GM19372 (cell line): ENCODE measurements at regions not wholly inside any gene's neighbourhood (a gene's known extent, or its start where the extent isn't known, plus 50 kb on each side); places are given as distances from the start of the nearest gene placed in this dataset.

Experiments used
- ATAC-seq: cut with Tn5 transposase; IDR thresholded peaks from one replicate; pipeline ENCODE4 v1.9.1; 2021; ENCODE audit warnings: mild to moderate bottlenecking, low read depth, moderate library complexity; ENCODE audit not compliant: unreplicated experiment

DNA sequence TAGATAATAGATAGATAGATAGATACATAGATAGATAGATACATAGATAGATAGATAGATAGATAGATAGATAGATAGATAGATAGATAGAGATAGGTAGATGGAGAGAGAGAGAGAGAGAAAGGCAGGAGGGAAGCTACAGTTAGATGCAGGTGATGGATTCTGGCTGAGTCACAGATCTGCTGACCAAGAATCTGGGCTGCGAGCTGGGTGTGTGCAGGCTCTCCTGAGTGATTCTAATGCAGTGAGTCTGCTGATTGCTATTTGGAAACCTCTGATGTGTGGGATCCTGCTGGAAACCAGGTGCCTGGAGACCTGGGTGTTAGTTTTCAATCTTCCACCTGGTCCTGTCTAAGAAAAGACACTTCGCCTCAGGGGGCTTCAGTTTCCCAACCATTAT lies 1441.8 kb downstream of the TBC1D22A start:
- no peak for ATAC-seq

DNA sequence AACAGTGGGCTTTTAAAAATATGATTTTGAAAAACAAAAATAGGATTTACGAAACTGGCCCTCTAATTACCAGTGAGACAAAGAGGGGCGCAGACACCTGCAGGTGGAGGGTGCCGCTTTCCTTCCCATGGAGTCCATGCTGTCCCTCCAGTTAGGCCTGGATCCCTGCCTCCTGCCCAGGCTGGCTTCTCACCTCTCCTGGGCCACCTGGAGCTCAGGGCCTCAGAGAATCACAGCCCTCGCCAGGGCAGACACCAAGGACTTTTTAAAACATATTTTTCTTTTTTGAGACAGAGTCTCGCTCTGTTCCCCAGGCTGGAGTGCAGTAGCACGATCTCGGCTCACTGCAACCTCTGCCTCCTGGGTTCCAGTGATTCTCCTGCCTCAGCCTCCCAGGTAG lies 1437.2 kb downstream of the TBC1D22A start:
- ATAC-seq = no peak

DNA sequence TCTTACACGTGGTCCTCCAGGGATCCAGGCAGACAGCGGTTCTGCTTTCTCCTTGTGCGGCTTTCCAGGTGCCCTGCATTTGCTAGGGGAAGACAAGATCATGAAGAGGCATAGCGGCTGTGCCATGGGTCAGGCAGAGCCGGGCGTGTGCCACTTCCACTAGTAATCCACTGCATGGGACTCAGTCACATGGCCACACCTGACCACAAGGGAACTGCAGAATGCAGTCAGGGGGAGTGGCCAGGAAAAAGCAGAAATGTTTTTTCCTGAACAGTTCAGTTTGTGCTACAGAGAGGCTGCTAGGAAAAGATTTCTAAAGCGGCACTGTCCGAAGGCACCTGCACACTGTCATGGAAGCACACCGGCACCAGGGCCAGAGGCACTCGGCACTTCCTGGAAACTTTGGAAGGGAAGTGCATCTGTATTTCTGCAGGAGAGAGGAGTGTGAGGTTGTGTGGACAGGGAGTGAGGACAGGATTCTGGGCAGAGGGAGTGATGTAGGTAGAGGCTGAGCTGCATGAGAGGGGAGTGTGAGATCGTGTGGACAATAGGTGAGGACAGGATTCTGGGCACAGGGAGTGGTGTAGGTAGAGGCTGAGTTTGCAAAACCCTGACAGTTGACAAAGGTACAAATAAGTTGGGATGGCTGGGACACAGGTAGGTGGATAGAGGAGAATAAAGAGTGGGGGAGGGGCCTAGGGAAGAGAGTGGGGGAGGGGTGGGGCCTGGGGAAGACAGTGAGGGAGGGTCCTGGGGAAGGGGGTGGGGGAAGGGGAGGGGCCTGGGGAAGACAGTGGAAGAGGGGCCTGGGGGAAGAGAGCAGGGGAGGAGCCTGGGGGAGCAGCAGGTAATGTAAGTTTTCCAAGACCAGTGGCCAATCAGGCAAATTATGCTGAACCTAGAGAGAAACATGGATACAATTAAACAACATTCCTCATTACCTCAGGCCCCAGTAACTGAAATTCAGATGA lies 1436.3 kb downstream of the TBC1D22A start:
- no peak for ATAC-seq

DNA sequence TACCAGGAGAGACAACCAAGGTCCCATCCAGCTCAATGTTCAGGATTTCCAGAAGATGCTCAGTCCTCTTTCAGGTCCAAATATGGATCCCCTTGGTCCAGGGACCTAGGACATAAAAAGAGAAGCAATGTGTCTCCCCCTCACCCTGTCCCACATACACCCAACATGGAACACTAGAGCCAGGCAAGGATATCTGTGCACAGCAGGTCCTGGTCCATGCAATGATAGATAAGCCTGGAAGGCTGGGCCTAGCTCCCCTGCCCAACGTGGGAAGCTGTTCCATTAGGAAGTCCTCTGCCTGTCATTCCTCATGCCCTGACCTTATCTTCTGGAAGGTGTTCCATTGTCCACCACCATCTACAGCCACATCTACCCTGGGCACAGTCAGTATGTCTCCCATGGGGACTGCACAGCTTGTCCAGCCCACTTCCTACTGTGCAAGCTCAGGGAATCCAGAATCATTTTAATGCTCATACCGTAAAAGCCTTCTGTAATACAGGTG lies 1434.8 kb downstream of the TBC1D22A start:
- ATAC-seq = no peak

DNA sequence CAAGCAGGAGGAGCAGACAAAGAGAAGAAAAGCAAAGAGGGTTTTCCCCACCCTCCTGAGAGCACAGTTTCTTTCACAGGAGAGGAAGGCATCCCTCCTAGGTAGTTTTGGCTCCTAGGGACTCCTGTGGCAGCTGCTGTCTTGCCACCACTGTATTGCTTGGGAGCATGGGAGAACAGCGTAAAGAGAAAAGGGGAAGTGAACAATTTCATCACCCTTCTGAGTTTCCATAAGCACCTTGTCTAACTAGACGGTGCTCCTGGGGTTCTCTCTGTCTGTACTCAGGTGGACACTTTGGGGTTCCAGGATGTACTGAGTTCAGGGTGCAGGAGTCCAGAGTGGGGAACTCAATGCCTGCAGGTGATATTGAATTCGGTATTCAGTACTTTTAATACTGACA lies 1430.5 kb downstream of the TBC1D22A start:
- ATAC-seq = no peak

DNA sequence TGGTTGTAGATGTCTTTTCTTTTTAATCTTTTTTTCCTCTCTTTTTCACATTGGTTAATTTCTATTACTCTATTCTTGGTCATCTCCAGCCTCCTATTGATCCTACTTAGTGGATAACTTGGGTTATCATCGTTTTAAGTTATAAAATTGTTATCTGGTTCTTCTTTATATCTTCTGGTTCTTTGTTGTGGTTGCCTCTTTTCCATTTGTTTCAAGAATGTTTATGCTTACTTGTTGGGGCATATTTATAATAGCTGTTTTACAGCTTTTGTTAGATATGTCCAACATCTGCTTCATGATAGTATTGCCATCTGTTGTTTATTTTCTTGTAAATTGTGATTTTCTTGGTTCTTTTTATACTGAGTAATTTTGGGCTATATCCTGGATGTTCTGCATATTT lies 1429.6 kb downstream of the TBC1D22A start:
- ATAC-seq = no peak

DNA sequence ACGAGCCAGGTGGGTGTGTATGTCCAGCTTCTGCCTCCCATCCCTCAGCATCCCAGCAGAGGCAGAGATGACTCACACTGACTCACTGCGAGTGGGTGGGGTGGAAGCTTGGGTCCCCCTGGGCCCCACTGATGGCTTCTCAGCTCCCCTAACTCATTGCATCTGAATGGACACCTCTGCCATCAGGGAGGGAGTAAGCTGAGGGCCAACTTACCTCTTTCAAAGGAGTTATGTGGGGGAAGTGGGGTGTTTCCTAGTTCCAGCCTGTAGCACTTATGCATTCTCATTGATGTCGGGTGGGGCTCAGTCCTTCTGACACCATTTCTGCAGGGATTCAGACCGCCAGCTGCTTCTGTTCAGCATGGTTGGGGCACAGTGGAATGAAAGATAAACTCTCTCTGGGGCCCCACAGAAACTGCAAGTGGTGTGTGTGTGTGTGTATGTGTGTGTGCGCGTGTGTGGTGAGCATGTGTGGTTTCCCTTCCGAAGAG lies 1425.8 kb downstream of the TBC1D22A start:
- no peak for ATAC-seq

DNA sequence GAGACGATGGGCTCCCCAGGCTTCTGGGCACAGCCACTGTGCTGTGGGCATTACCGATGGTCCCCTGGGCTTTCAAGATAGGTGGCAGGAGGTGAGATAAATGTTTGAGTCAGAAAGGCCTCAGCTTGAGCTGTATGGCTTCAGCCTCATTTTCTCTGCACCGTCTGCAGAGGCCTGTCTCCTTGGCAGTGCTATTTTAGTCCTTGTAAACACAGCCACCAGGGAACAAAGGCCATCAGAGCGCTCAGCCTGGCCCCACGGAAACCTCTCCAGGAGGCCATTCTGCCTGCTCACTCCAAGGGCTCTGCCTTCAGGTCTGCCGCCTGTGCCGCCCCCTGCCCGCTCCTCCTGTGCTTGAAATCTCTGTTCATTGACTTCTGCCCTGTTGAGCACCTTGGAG lies 1424.9 kb downstream of the TBC1D22A start:
- ATAC-seq = no peak

DNA sequence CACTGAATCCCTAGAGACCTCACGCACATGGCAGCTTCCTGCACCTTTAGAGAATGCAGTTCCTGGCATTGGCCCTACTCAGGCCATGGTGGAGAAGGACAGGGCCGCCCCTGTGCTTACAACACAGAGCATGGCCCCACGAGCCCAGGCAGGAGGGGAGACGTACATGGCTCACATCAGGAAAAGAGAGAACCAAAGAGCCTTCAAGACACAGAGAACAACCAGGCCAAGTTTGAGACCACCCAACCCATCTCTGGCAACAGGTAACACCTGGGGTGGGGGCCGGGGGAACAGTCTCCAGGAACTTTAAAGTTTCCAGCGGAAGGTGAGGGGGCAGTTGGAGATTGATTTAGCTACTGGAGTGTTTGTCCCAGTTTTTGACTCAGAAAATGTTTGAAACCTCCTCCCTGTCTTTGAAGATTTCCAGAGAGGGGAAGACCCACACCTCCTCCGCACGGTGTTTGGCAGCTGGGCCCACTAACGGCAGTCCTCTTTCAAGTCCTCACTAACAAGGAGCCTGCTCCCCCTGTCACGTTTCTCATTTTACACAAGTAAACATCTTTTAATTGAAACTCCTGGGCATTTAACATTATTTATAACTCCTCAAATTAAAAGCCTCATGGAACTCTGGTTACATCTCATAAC lies 1423.8 kb downstream of the TBC1D22A start:
- no peak for ATAC-seq

DNA sequence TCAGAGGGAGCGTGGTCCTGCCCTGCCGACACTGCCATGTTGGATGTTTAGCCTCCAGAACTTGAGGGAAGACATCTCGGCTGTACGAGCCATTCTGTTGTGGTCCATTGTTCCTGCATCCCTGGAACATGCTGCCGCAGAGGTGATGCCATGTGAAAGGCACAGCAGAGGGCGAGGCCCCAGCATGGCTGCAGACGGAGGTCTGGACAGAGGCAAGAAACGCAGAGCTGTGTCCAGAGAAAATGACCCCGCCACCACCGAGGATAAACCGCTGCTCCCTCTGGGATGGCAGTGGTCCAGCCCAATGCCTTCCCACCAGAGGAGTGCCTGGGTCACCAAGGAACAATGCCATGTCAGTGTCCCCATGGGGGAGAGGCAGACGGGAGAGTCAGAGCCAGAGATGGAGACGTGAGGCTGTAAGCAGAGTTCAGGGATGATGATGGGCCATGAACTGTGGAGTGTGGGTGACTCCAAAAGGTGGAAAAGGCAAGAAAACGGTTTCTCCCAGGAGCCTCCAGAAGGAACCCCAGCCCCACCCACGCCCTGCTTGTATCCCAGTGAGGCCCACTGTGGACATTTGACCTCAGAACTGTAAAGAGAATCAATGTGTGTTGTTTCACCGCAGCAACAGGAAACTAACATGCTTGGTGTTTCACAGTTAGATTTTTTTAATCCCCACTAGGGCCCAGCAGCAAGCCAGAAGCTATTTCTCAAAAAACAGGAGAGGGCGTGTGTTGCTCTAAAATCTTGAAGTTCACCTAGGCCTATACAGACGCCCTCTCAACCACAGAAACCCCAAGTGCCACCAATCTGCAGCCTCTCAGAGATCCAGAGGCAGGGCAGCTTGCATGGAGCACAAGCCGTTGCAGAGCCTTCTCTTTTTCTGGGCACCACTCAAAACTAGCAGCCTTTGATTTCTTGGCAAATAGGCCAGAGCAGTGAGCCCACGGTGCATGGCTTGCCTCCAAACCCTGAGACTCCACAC lies 1422.9 kb downstream of the TBC1D22A start:
- ATAC-seq = no peak

DNA sequence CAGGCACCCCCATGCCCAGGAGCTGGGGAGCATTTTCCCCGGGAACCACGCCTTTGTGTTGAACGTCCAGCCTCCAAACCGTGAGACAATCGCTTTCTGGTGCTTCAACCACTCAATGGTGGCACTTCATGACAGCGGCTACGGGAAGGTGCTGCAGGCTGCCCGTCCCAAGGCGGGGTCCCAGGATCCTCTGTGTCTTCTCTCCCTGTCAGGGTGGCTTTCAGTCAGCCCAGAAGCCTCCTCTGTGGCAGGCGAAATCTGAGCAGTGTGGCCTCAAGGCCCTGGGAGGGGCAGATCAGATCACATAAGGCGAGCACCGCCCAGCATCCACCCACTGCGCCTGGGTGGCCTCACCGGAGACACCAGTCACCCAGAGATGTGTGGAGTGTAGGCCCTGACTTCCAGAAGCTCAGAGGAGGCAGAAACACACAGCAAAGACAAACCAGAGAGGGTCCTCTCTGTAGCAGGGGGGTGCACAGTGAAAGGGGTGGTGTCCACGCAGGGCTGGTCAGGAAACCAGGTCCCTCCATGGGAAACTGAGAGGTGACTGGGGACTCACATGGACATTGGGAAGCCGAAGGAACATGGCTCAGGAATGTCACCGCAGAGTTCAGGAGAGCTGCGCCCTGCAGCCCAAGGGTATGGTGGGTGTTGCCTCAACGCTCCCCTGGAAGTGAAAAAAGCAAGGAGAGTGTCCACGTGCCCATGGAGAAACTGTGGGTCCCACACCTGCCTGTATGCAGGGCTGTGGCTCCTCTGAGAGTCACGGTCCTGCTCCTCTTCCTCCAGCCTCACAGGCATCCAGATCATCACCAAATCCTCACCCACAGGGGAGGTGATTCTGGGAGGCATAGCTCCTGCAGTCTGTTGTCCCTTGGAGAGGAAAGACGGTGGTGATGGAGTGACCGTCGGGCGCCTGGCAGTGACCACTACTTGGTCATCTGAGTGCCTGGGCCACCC lies 1420.7 kb downstream of the TBC1D22A start:
- no peak for ATAC-seq

DNA sequence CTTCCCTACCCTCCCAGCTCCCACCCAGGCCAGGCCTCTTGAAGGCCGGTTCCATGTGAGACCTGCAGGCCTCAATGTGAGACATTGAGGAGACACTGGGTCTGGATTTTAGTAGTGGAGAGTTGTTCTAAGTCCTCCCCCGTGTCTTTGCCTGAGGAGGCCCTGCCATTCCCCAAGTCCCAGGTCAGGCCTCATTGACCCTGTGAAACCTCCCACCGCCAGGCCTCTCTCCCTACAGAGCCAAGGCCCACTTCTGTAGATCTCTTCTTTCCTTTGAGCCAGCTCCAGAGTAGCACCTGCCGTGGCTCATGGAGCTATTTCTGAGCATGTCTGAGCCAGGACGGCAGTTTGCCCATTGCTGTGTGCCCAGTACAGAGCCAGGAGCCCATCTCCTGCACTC lies 1419.6 kb downstream of the TBC1D22A start:
- no peak for ATAC-seq

DNA sequence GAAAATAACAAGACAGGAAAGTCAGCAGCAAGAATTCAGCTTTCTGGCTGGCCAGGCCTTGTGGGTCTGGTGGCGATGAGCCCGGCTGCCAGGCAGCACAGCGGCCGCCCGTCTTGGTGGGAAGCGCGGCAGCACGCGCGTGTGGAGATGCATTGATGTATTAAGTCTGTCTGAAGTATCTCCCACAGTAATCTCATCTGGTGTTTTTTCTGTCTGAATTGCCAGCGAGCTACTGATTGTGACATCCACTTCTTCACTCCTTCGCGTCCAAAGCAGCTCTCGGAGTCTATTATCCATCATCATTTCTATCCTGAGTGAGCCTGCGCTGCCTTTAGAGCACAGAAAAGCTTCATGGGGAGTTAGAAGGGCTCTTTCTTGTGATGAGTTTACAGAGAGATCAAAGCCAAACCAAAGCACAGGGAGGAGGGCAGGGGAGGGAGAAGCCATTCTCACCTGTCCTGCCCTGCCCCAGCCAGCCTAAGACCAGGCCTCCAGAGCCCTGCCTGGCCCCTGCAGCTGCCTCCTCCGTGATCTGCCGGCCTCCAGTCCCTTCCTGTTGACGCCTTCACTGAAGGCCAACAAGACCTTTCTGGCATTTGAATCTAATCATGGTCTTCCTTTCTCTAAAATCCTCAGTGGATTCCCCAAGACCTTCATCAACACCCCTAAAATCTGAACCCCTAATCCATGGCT lies 1419.0 kb downstream of the TBC1D22A start:
- ATAC-seq = no peak

DNA sequence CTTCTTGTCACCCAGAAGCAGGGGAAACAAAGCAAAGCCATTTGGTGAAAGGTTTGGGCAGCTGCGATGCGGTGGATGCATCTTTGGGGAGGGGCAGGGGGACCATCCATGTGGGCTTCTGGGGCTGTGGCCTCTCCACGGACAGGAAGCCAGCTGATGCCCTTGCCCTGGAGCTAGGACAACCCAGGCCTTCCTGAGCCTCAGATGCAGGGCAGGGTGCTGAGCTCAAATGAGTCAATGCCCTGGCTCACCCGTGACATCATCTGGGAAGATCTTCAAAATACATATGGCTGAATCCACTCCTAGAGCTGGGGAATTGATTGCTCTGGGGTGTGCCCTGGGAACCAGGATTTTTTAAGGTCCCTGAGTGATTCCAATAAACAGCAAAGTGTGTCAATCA lies 1418.2 kb downstream of the TBC1D22A start:
- no peak for ATAC-seq

DNA sequence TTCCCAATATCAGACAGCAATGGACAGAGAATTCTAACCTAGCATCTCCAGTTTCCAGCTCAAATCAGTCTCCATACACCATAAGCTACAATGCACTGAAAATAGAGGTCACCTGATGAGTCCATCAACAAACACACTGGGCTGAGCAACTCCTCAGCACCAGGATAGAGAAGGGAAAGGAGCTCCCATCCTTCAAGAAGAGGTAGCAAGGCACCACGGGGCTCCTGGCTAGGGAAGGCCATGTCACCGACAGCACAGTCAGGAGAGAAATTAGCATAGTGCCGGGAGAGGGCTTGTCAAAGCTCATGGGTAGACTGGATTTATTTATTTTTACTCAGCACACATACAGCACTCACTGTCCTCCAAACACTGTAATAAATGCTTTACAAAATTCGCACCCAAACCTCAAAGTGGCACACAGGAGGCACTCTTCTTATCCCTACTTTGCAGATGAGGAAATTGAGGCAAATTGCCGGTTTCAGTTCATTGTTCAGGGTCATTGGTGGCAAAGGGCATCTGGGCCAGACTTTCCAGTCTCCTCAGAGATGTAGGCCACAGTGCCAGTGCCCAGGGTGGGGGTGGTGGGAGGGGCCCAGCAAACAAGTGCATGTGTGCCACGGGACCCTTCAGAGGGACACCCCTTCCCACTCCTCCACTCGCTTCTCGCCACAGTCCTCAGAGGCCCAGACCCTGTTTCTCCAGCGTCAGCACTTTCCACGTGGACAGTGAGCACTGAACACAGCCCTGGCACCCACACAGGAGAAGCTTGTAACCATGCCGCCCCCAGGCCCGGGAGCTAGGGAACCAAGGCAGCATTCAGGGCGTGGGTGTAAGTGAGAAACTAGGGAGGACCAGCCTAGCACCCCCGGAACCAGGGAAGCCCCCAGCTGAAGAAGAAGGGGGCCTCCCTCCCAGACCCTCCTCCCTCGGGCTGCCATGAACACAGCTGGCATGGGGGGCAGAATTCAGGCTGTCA lies 1417.4 kb downstream of the TBC1D22A start:
- no peak for ATAC-seq

DNA sequence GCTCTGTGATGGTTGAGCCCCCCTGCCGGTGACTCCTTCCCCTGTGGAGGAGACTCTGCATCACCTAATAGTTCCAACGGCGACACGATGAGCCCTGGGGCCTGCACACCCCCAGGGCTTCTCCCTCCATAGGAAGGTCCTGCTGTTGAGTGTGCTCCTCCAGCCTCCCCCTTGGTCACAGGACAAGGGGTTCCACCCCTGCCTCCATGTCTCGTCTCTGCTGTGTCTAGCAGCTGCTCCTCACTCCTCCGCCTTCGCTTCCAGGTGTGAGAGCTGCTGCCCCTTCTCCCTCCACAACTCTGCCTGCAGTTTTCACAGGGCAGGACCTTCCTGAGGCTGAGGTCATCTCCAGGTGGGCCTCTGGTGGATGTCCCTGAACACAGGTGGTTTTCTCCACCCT lies 1416.1 kb downstream of the TBC1D22A start:
- ATAC-seq = no peak

DNA sequence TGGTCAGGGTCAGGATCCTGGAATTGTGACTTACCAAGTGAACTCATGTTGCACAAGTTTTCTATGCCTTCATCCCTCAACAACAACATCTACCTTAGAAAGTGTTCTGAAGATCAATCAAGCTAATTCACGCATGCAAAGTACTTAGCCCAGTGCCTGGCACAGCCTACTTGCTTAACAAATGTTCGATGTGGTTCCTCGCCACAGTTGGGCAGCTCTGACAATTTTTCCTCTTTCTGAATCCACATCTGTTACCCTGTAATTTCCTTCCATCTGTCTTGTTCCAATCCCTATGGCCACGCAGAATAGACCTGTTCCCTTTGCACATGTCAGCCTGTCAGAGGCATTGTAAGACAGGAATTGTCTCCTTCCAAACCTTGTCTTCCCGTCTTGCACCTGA lies 1415.2 kb downstream of the TBC1D22A start:
- no peak for ATAC-seq

DNA sequence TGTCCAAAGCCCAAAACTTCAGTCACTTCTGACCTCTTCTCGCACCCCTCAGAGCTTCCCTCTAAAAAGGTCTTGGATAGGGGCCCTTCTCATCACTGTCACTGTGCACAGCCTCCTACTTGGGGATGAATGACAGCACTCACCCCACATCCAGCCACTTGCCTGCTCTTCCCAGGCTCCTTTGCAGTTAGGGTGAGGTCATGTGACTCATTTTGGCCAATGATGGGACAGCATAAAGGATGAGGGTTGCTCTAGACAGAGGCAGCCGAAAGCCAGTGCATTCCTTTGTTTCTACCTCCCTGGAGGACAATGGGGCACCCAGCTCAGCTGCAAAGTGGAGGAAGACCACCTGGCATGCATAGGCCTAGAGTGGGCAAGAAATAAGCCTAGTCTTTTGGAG lies 1413.3 kb downstream of the TBC1D22A start:
- no peak for ATAC-seq
